Activated naive CD8-positive, alpha-beta T cell treated with anti-CD3 and anti-CD28 coated beads, Interleukin-2, amount 50 U/mL, for 24 hours (primary cell): ENCODE measurements at regions not wholly inside any gene's neighbourhood (a gene's known extent, or its start where the extent isn't known, plus 50 kb on each side); places are given as distances from the start of the nearest gene placed in this dataset.

Experiments
- ATAC-seq: fragments of 150-1000 bp; cut with Tn5 transposase; one replicate; pipeline ENCODE4 v1.10.0; 2021
- DNase-seq: peaks from one replicate; pipeline ENCODE4 v3.0.0; 2021
- H3K27ac Mint-ChIP-seq: one replicate; pipeline ENCODE4 v1.8.0; 2021; ENCODE audit warnings: mild to moderate bottlenecking, mixed read lengths
- H3K27me3 Mint-ChIP-seq: one replicate; pipeline ENCODE4 v1.8.0; 2021; ENCODE audit warnings: mixed read lengths
- H3K36me3 Mint-ChIP-seq: one replicate; pipeline ENCODE4 v1.8.0; 2021; ENCODE audit warnings: low read depth, mixed read lengths
- H3K4me1 Mint-ChIP-seq: one replicate; pipeline ENCODE4 v1.8.0; 2021; ENCODE audit warnings: mixed read lengths
- H3K4me3 Mint-ChIP-seq: one replicate; pipeline ENCODE4 v1.8.0; 2021; ENCODE audit warnings: mild to moderate bottlenecking, moderate library complexity, mixed read lengths
- H3K9me3 Mint-ChIP-seq: one replicate; pipeline ENCODE4 v1.8.0; 2021; ENCODE audit warnings: mixed read lengths

DNA sequence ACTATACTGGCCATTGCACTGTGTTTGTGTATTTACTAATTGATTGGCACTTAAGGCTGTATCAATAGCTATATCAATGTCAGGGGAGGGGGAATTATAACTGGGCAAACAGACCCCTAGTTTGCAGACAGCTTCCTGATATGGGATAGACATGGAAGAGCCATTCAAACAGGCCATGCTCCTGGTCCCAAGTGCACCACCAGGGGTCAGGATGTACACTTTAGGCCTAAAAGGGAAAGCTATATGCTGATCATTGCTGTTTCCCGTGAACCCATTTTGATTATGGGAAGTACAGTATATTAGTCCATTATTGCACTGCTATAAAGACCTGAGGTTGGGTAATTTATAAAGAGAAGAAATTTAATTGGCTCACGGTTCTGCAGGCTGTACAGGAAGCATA, 124.9 kb upstream of the BACE2 start:
- Mint-ChIP-seq H3K9me3 (no peaks in the 10 kb centered on the region), H3K4me1 (no peaks in the 10 kb centered on the region), H3K36me3 (no peaks in the 10 kb centered on the region), H3K27ac (no peak overlapping the region), H3K4me3 (no peak overlapping the region), H3K27me3 (peaks cover 12% of the 10 kb centered on the region)
- ATAC-seq (no peak), DNase-seq (no peak)

DNA sequence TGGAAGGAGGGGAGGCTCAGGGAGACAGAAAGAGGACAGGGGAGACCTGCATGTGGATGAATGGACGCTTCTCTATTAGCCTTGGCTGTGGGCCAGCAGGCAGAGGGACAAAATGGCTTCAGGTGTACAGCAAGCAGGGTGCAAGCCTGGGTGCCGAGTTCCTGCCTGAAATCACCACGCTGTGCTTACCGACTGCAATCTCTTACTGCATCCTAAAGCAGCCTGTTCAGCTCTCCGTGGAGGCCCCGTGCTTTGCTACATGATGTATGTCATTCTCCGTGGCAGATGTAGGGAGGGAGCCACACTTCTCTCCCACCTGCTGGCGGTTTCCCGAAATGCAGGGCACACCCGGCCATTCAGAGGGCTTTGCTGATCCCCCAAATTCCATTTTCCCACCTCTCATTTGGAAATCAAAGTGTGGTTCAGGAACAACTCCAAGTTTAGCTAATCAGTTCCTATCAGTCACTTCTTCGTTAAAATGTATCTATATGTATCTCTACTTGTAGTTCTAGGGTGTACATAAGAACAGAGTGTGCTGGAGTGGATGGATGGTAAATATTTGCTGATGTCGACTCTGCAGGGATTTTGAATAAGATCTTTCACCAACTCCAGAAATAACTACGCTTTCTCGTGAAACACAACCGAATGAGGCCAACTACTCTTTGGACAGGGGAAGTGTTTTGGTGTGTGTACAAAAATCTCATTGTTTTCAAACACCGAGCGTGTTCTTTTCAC, 122.3 kb upstream of the BACE2 start:
- no peak overlapping the region for H3K4me3 Mint-ChIP-seq
- no peak overlapping the region for H3K27ac Mint-ChIP-seq
- no peaks in the 10 kb centered on the region for H3K4me1 Mint-ChIP-seq
- DNase-seq = no peak
- no peak for ATAC-seq
- H3K36me3 Mint-ChIP-seq = no peaks in the 10 kb centered on the region
- no peaks in the 10 kb centered on the region for H3K9me3 Mint-ChIP-seq
- H3K27me3 Mint-ChIP-seq = peaks cover 12% of the 10 kb centered on the region

DNA sequence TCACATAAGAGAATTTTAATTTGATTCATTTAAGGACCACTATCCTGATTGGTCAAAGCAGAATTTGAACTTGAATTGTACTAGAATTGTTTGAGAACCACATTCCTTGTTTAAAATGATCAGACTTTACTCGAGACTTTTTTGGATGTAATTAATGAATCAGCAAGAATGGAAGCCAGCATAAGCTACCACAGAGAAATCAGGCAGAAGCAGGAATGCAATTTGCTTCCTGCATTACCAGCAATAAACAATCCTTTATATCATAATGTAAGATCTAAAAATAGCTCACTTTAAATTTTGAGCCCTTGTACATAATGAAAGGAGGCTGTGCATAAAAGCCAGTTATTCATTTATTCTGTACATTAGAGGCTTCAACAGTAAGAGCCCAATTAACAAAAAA, 119.8 kb upstream of the BACE2 start:
- Mint-ChIP-seq H3K27ac (no peak overlapping the region), H3K4me3 (no peak overlapping the region), H3K9me3 (no peaks in the 10 kb centered on the region), H3K4me1 (no peaks in the 10 kb centered on the region), H3K36me3 (no peaks in the 10 kb centered on the region), H3K27me3 (peaks cover 10% of the 10 kb centered on the region)
- ATAC-seq (no peak), DNase-seq (no peak)

GRCh38 chr21:41048623-41049022, 119.3 kb upstream of the BACE2 start:
- Mint-ChIP-seq H3K27ac (no peak overlapping the region), H3K9me3 (no peaks in the 10 kb centered on the region), H3K4me3 (no peak overlapping the region), H3K4me1 (no peaks in the 10 kb centered on the region), H3K36me3 (no peaks in the 10 kb centered on the region), H3K27me3 (peaks cover 6% of the 10 kb centered on the region)
- ATAC-seq = no peak
- no peak for DNase-seq

DNA sequence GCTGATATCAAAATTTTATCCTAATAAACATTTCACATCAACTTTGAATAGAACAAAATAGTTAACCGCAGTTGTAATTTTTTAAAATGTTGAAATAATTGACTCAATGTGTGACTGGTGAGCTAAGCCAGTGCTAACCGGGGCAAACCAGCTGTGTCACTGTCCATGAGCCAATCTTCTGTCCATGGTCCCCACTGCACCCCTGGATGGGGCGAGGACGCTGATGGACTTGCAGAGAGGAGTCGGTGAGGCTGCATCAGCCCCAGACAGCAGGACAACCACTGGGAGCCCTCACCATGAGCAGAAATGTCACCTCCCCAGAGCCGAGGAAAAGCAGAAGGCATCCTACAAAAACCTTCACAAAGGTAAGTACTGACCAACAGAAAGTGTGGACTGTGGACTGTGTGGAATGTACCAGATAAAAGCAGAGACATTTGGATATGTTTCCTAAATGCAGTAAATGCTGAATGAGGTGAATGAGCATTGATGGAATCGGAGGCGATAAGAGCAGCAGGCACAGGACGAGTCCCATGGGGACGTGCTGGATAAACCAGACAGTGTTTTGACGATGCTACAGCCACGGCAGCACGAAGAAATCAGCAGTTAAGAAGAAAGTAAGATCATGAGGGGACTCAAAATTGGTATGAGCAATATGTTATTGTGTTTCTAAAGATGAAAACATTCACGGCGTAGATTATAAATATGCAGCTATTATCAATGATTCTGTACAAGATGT, 115.0 kb upstream of the BACE2 start:
- Mint-ChIP-seq H3K4me1 (no peaks in the 10 kb centered on the region), H3K36me3 (no peaks in the 10 kb centered on the region), H3K4me3 (no peak overlapping the region), H3K27me3 (no peaks in the 10 kb centered on the region), H3K9me3 (no peaks in the 10 kb centered on the region), H3K27ac (no peak overlapping the region)
- no peak for DNase-seq
- no peak for ATAC-seq

DNA sequence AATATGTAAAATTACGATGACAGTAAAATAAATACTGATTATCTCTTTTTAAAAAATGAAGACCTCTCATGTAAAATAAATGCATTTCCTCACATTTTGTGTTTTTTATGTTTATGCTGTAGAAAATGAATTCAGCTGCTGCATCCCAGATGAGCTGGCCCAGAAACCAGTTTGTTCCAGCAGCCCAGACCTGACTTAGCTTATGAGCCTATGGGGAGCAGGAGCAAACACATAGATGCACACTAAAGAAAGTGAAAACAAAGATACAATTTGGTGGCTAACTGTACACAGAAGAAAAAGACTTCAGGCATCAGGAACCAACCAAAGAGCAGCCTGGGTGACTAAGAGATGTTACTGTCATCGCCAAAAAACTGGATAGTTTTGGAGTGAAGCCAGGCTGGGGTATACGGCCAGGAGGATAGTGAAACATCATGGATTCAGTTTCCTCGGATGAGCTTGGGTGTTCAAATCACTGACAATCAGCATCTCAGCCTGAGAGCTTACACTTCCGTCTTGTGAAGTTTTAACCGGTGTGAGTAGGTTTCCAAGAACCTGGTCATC, 113.9 kb upstream of the BACE2 start:
- no peaks in the 10 kb centered on the region for H3K27me3 Mint-ChIP-seq
- no peak for DNase-seq
- H3K27ac Mint-ChIP-seq = no peak overlapping the region
- H3K4me3 Mint-ChIP-seq = no peak overlapping the region
- no peaks in the 10 kb centered on the region for H3K36me3 Mint-ChIP-seq
- no peak for ATAC-seq
- H3K9me3 Mint-ChIP-seq = no peaks in the 10 kb centered on the region
- H3K4me1 Mint-ChIP-seq = no peaks in the 10 kb centered on the region

- Mint-ChIP-seq H3K27me3 (no peaks in the 10 kb centered on the region), H3K27ac (no peak overlapping the region), H3K4me1 (no peaks in the 10 kb centered on the region), H3K36me3 (no peaks in the 10 kb centered on the region), H3K4me3 (no peak overlapping the region), H3K9me3 (no peaks in the 10 kb centered on the region)
- ATAC-seq (no peak), DNase-seq (no peak)
These were observed 112.7 kb upstream of the BACE2 start for GRCh38 chr21:41055266-41055665.

GRCh38 chr21:41059871-41060270, 108.1 kb upstream of the BACE2 start:
- peaks cover 7% of the 10 kb centered on the region for H3K27me3 Mint-ChIP-seq
- H3K4me3 Mint-ChIP-seq = no peak overlapping the region

GRCh38 chr21:41061701-41062100, 106.3 kb upstream of the BACE2 start:
- no peaks in the 10 kb centered on the region for H3K36me3 Mint-ChIP-seq
- no peak overlapping the region for H3K27ac Mint-ChIP-seq
- DNase-seq (no peak), ATAC-seq (no peak)
- H3K4me1 Mint-ChIP-seq = no peaks in the 10 kb centered on the region
- H3K4me3 Mint-ChIP-seq = no peak overlapping the region
- peaks cover 9% of the 10 kb centered on the region for H3K27me3 Mint-ChIP-seq
- H3K9me3 Mint-ChIP-seq = no peaks in the 10 kb centered on the region

More at GRCh38 chr21:41059871-41060270, 108.1 kb upstream of the BACE2 start:
- Mint-ChIP-seq H3K9me3 (no peaks in the 10 kb centered on the region), H3K4me1 (no peaks in the 10 kb centered on the region), H3K36me3 (no peaks in the 10 kb centered on the region), H3K27ac (no peak overlapping the region)
- DNase-seq (no peak), ATAC-seq (no peak)

GRCh38 chr21:41064334-41064791, 103.6 kb upstream of the BACE2 start:
- H3K36me3 Mint-ChIP-seq = no peaks in the 10 kb centered on the region
- ATAC-seq = no peak
- H3K9me3 Mint-ChIP-seq = no peaks in the 10 kb centered on the region
- peaks cover 7% of the 10 kb centered on the region for H3K4me1 Mint-ChIP-seq
- H3K4me3 Mint-ChIP-seq = no peak overlapping the region
- peaks cover 29% of the 10 kb centered on the region for H3K27me3 Mint-ChIP-seq
- no peak for DNase-seq
- no peak overlapping the region for H3K27ac Mint-ChIP-seq

- Mint-ChIP-seq H3K4me3 (no peak overlapping the region), H3K4me1 (peaks cover 7% of the 10 kb centered on the region), H3K36me3 (no peaks in the 10 kb centered on the region), H3K9me3 (no peaks in the 10 kb centered on the region), H3K27me3 (peaks cover 29% of the 10 kb centered on the region), H3K27ac (no peak overlapping the region)
- DNase-seq (no peak), ATAC-seq (no peak)
These were observed 103.0 kb upstream of the BACE2 start for GRCh38 chr21:41064951-41065350.

DNA sequence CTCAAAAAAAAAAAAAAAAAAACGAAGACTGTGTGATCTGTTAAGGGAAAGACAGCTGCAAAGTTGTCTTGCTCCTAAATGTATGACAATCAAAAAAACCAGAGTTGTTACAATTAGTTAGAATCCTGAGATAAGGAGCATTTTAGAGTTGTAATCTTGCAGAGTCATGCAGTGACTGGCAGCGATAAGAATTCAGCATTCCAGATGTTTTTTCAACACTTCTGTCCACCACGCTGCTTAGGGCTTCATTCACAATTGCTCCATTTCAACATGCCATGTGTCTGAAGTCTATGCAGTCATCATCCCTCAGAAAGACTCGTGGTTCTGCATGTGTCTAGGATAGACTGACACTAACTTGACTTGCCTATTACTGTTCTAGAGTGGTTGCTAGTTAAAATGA, 102.4 kb upstream of the BACE2 start:
- peaks cover 7% of the 10 kb centered on the region for H3K4me1 Mint-ChIP-seq
- H3K27me3 Mint-ChIP-seq = peaks cover 32% of the 10 kb centered on the region

DNA sequence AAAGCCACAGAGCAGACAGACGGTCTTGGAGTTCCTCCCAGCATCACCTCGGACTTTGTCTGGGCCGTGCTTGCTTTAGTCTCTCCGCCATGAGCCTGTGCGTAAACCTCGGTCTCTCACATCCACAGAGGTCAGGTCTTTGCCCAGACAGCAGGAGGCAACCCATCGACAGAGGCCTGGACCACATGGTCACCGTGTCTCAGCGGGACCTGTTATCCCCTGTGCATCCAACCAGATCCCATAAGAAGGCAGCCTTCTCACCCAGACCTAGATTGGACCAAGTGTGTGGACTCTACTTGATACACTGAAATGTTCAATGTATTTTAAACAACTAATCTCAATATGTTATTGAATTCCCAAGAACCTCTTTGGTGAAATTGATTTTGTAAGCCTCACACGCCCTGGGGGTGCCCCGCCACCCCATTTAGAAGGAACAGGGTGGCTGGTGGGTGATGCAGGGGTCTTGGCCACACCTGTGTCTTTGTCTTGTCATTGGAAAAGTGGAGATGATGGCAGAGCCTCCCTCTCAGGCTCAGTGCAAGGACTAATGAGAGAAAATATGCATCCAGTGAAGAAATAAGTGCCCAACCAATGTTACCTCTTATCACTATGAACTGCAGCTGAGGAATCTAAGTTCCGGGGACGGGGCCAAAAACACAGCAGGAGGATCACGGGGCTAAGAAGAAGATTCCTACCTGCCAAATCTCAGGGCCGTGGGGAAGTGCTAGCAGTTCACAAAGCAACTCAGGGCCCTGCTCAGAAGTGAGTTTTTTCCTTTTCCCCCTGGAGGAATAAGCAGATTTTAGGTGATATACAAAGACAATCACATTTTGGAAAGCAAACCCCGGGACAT, 101.6 kb upstream of the BACE2 start:
- DNase-seq (no peak), ATAC-seq (no peak)
- Mint-ChIP-seq H3K36me3 (no peaks in the 10 kb centered on the region), H3K4me1 (peaks cover 7% of the 10 kb centered on the region), H3K27ac (no peak overlapping the region), H3K27me3 (peaks cover 34% of the 10 kb centered on the region), H3K4me3 (no peak overlapping the region), H3K9me3 (no peaks in the 10 kb centered on the region)

More for the DNA sequence above, 102.4 kb upstream of the BACE2 start:
- H3K27ac Mint-ChIP-seq = no peak overlapping the region
- DNase-seq (no peak), ATAC-seq (no peak)
- no peaks in the 10 kb centered on the region for H3K9me3 Mint-ChIP-seq
- H3K4me3 Mint-ChIP-seq = no peak overlapping the region
- no peaks in the 10 kb centered on the region for H3K36me3 Mint-ChIP-seq

- ATAC-seq = no peak
These were observed 100.3 kb upstream of the BACE2 start for GRCh38 chr21:41067709-41068108.

More at GRCh38 chr21:41067709-41068108, 100.3 kb upstream of the BACE2 start:
- no peak for DNase-seq
- Mint-ChIP-seq H3K4me3 (no peak overlapping the region), H3K4me1 (peaks cover 7% of the 10 kb centered on the region), H3K36me3 (no peaks in the 10 kb centered on the region), H3K27ac (no peak overlapping the region), H3K27me3 (peaks cover 34% of the 10 kb centered on the region), H3K9me3 (no peaks in the 10 kb centered on the region)
